ENCODE measurements at regions not wholly inside any gene's neighbourhood (a gene's known extent, or its start where the extent isn't known, plus 50 kb on each side); places are given as distances from the start of the nearest gene placed in this dataset.

- no peaks in the 10 kb centered on the region for H3K36me3 Mint-ChIP-seq
- peaks cover 0 to 6% (median under 1%) of the 10 kb centered on the region in 3 donors for H3K4me1 Mint-ChIP-seq
- no peak overlapping the region for H3K4me3 Mint-ChIP-seq
- no peak overlapping the region for H3K27ac Mint-ChIP-seq
- no peaks in the 10 kb centered on the region for H3K9me3 Mint-ChIP-seq
- H3K27me3 Mint-ChIP-seq = no peaks in the 10 kb centered on the region
Measured at GRCh38 chr18:44520981-44521667, 159.6 kb upstream of the SETBP1 start.

GRCh38 chr18:44521668-44522022 lies 159.0 kb upstream of the SETBP1 start:
- H3K27me3 Mint-ChIP-seq = no peaks in the 10 kb centered on the region
- no peak overlapping the region for H3K27ac Mint-ChIP-seq
- no peaks in the 10 kb centered on the region for H3K36me3 Mint-ChIP-seq

GRCh38 chr18:44526705-44527415 lies 153.8 kb upstream of the SETBP1 start:
- H3K9me3 Mint-ChIP-seq = no peaks in the 10 kb centered on the region
- H3K4me1 Mint-ChIP-seq = peaks cover 13 to 19% (median 14%) of the 10 kb centered on the region in 3 donors
- H3K27me3 Mint-ChIP-seq = no peaks in the 10 kb centered on the region
- peak overlapping the region in 2 of 3 donors; percentile 12 to 54 for H3K27ac Mint-ChIP-seq
- H3K4me3 Mint-ChIP-seq = peak overlapping the region in 2 of 4 donors; percentile 23 to 79
- no peaks in the 10 kb centered on the region for H3K36me3 Mint-ChIP-seq

More at GRCh38 chr18:44521668-44522022, 159.0 kb upstream of the SETBP1 start:
- Mint-ChIP-seq H3K9me3 (no peaks in the 10 kb centered on the region), H3K4me1 (peaks cover 5 to 10% (median 5%) of the 10 kb centered on the region in 3 donors), H3K4me3 (no peak overlapping the region)

- H3K27ac Mint-ChIP-seq = no peak overlapping the region
- H3K9me3 Mint-ChIP-seq = no peaks in the 10 kb centered on the region
- no peaks in the 10 kb centered on the region for H3K27me3 Mint-ChIP-seq
- no peak overlapping the region for H3K4me3 Mint-ChIP-seq
- no peaks in the 10 kb centered on the region for H3K36me3 Mint-ChIP-seq
- H3K4me1 Mint-ChIP-seq = peaks cover 5 to 6% (median 5%) of the 10 kb centered on the region in 3 donors
Measured at GRCh38 chr18:44533071-44533470, 147.6 kb upstream of the SETBP1 start.

- peaks cover 5 to 6% (median 5%) of the 10 kb centered on the region in 3 donors for H3K4me1 Mint-ChIP-seq
- no peaks in the 10 kb centered on the region for H3K36me3 Mint-ChIP-seq
- no peak overlapping the region for H3K4me3 Mint-ChIP-seq
- H3K27ac Mint-ChIP-seq = no peak overlapping the region
- peaks cover 2% of the 10 kb centered on the region for H3K27me3 Mint-ChIP-seq
- no peaks in the 10 kb centered on the region for H3K9me3 Mint-ChIP-seq
Measured at GRCh38 chr18:44536046-44536445, 144.6 kb upstream of the SETBP1 start.

- Mint-ChIP-seq H3K27me3 (peaks cover 2% of the 10 kb centered on the region), H3K9me3 (no peaks in the 10 kb centered on the region), H3K27ac (no peak overlapping the region), H3K4me1 (peaks cover 5 to 6% (median 5%) of the 10 kb centered on the region in 3 donors), H3K4me3 (no peak overlapping the region), H3K36me3 (no peaks in the 10 kb centered on the region)
Measured at GRCh38 chr18:44536619-44537018, 144.1 kb upstream of the SETBP1 start.

GRCh38 chr18:44537526-44537925 lies 143.2 kb upstream of the SETBP1 start:
- H3K4me3 Mint-ChIP-seq = no peak overlapping the region
- H3K27ac Mint-ChIP-seq = no peak overlapping the region
- no peaks in the 10 kb centered on the region for H3K9me3 Mint-ChIP-seq
- H3K27me3 Mint-ChIP-seq = peaks cover 2% of the 10 kb centered on the region
- no peaks in the 10 kb centered on the region for H3K36me3 Mint-ChIP-seq
- peaks cover 5 to 6% (median 5%) of the 10 kb centered on the region in 3 donors for H3K4me1 Mint-ChIP-seq

GRCh38 chr18:44539926-44540325 lies 140.8 kb upstream of the SETBP1 start:
- peaks cover 2% of the 10 kb centered on the region for H3K27me3 Mint-ChIP-seq
- no peaks in the 10 kb centered on the region for H3K9me3 Mint-ChIP-seq
- H3K4me3 Mint-ChIP-seq = no peak overlapping the region
- no peak overlapping the region for H3K27ac Mint-ChIP-seq
- peaks cover 4 to 6% (median 5%) of the 10 kb centered on the region in 3 donors for H3K4me1 Mint-ChIP-seq
- H3K36me3 Mint-ChIP-seq = no peaks in the 10 kb centered on the region

- no peaks in the 10 kb centered on the region for H3K9me3 Mint-ChIP-seq
- no peak overlapping the region for H3K4me3 Mint-ChIP-seq
- H3K27me3 Mint-ChIP-seq = peaks cover 2% of the 10 kb centered on the region
- H3K36me3 Mint-ChIP-seq = peaks cover 2% of the 10 kb centered on the region
- H3K4me1 Mint-ChIP-seq = peaks cover 0 to 5% (median 4%) of the 10 kb centered on the region in 3 donors
- no peak overlapping the region for H3K27ac Mint-ChIP-seq
Measured at GRCh38 chr18:44541159-44541558, 139.5 kb upstream of the SETBP1 start.

GRCh38 chr18:44541781-44542180 lies 138.9 kb upstream of the SETBP1 start:
- Mint-ChIP-seq H3K9me3 (peaks cover 0 to 2% (median 0%) of the 10 kb centered on the region in 3 donors), H3K4me3 (no peak overlapping the region), H3K4me1 (peaks cover 5 to 8% (median 6%) of the 10 kb centered on the region in 3 donors), H3K27ac (no peak overlapping the region), H3K36me3 (peaks cover 2% of the 10 kb centered on the region), H3K27me3 (peaks cover 2% of the 10 kb centered on the region)

- H3K4me3 Mint-ChIP-seq = no peak overlapping the region
- peaks cover 2% of the 10 kb centered on the region for H3K36me3 Mint-ChIP-seq
- peak overlapping the region in 1 of 3 donors; percentile 47 for H3K27ac Mint-ChIP-seq
- H3K4me1 Mint-ChIP-seq = peaks cover 14 to 17% (median 14%) of the 10 kb centered on the region in 3 donors
- peaks cover 0 to 2% (median 0%) of the 10 kb centered on the region in 3 donors for H3K9me3 Mint-ChIP-seq
- peaks cover 2% of the 10 kb centered on the region for H3K27me3 Mint-ChIP-seq
Measured at GRCh38 chr18:44543387-44543786, 137.3 kb upstream of the SETBP1 start.

GRCh38 chr18:44545359-44545985 lies 135.2 kb upstream of the SETBP1 start:
- peak overlapping the region in 1 of 4 donors; percentile 9 for H3K4me3 Mint-ChIP-seq
- H3K27ac Mint-ChIP-seq = no peak overlapping the region
- peaks cover 24 to 30% (median 29%) of the 10 kb centered on the region in 3 donors for H3K4me1 Mint-ChIP-seq

GRCh38 chr18:44546954-44547353 lies 133.7 kb upstream of the SETBP1 start:
- Mint-ChIP-seq H3K4me1 (peaks cover 24 to 30% (median 29%) of the 10 kb centered on the region in 3 donors), H3K4me3 (peak overlapping the region in 2 of 4 donors; percentile 34 to 59), H3K27me3 (no peaks in the 10 kb centered on the region), H3K36me3 (peaks cover 2% of the 10 kb centered on the region), H3K9me3 (peaks cover 0 to 2% (median 0%) of the 10 kb centered on the region in 3 donors), H3K27ac (no peak overlapping the region)

More at GRCh38 chr18:44545359-44545985, 135.2 kb upstream of the SETBP1 start:
- Mint-ChIP-seq H3K27me3 (peaks cover 2% of the 10 kb centered on the region), H3K9me3 (peaks cover 0 to 2% (median 0%) of the 10 kb centered on the region in 3 donors), H3K36me3 (peaks cover 2% of the 10 kb centered on the region)

GRCh38 chr18:44548291-44549221 lies 132.1 kb upstream of the SETBP1 start:
- Mint-ChIP-seq H3K27ac (no peak overlapping the region), H3K27me3 (no peaks in the 10 kb centered on the region), H3K4me3 (peak overlapping the region in 2 of 4 donors; percentile 29 to 56), H3K4me1 (peaks cover 24 to 30% (median 29%) of the 10 kb centered on the region in 3 donors), H3K9me3 (peaks cover 0 to 2% (median 0%) of the 10 kb centered on the region in 3 donors), H3K36me3 (peaks cover 2% of the 10 kb centered on the region)
